GM12892 (cell line): ENCODE measurements at regions not wholly inside any gene's neighbourhood (a gene's known extent, or its start where the extent isn't known, plus 50 kb on each side); places are given as distances from the start of the nearest gene placed in this dataset.

Experiments used
- POLR2A ChIP-seq: IDR thresholded peaks from 2 replicates; pipeline ENCODE4 v1.6.1; 2011; ENCODE audit warnings: low read depth, low read length, control low read depth
- POLR2AphosphoS5 ChIP-seq: IDR thresholded peaks from 2 replicates; pipeline ENCODE4 v1.6.1; 2011; ENCODE audit warnings: low read depth, low read length, control low read depth

DNA sequence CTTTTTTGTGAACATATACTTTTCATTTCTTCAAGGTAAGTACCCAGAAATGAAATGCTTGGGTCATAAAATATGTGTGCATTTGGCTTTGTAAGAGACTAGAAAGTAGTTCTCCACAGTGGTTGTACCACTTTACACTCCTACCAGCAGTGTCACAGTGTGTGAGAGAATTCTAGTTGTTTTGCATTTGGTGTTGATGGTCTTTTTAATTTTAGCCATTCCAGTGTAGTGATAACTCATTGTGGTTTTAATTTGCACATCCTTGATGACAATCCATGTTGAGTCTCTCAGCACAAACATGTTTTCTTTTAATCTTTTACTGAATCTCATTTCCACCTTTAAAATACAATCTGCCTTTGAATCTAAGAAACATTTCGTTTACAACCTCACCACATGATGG is 402.5 kb upstream of the ETAA1 start:
- TF ChIP-seq POLR2AphosphoS5 (no peak), POLR2A (no peak)
